GM19372 (cell line): ENCODE measurements at regions not wholly inside any gene's neighbourhood (a gene's known extent, or its start where the extent isn't known, plus 50 kb on each side); places are given as distances from the start of the nearest gene placed in this dataset.

ENCODE experiments used
- ATAC-seq: cut with Tn5 transposase; IDR thresholded peaks from one replicate; pipeline ENCODE4 v1.9.1; 2021; ENCODE audit warnings: mild to moderate bottlenecking, low read depth, moderate library complexity; ENCODE audit not compliant: unreplicated experiment

GRCh38 chr12:118925407-118925806, 55.9 kb upstream of the SRRM4 start:
- ATAC-seq: no peak

GRCh38 chr12:118925826-118926225, 55.5 kb upstream of the SRRM4 start:
- ATAC-seq: no peak
